Activated CD8-positive, alpha-beta memory T cell treated with anti-CD3 and anti-CD28 coated beads for 1 hour (primary cell): ENCODE measurements at regions not wholly inside any gene's neighbourhood (a gene's known extent, or its start where the extent isn't known, plus 50 kb on each side); places are given as distances from the start of the nearest gene placed in this dataset.

Experiments
- DNase-seq, 2 donors: peaks; one replicate each; pipeline ENCODE4 v3.0.0-alpha.2; 2020; ENCODE audit warnings: low read depth in 1 of 2; ENCODE audit errors: extremely low read depth in 1 of 2

DNA sequence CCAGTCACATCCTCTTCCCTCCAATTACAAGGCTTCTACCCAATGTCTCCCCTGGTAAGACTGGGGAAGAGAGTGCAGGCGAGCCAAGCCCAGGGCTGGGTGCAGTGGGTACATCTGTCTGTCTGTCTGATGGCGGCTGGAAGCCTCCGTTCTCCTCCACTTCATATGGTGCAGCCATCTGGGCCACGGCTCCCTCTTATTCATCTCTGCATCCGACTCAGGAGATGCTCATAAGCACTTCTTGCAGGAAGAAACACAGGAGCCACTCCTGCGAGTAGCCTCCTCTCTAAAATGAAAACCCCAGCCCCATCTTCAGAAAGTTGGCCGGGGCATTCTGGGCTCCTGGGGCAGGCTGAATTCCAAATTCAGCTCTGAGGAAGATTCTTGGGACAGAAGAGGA, 67.5 kb upstream of the SLC6A6 start:
- DNase-seq, result no peak

DNA sequence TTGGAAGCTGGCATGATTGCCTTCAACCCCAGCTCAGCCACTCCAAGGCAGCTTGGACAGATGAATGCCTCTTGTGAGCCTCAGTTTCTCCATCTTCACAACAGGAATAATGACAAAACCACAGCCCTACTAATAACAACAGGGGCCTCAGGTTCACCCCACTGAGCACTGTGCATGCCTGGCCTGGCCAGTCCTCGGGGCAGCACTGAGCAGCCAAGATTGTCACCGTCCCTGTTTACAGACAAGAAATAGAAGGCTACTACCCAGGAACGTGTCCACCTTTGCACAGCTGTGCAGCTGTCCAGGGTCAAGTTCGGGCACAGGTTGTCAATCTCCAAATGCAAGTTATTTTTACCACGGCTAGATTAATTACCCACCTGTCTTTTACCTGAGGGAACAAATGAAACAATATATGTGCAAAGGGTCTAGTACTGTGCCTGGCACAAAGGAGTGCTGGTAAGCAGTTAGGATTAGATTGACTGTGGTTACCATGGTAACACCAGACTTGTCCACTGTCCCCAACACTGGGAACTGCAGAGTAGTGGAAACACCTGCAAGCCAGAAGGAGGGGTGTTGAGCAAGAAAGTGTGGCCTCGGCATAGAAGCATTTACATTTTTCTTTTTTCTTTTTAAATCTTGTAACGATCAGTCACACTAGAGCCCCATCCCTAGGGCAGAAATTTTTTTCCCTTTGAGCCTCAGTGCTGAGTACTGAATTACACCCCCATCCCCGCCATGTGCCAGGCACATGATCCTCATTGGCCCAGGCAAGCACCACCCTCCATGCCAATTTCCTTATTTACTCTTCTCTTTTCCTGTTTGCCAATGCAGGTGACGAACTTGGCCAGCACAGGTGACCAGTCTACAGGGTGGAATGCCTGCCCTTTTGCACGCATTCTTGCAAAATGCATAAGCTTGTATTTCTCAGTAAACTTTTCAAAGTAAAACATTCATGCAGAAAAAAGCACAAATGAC, 66.3 kb upstream of the SLC6A6 start:
- DNase-seq, result no peak

DNA sequence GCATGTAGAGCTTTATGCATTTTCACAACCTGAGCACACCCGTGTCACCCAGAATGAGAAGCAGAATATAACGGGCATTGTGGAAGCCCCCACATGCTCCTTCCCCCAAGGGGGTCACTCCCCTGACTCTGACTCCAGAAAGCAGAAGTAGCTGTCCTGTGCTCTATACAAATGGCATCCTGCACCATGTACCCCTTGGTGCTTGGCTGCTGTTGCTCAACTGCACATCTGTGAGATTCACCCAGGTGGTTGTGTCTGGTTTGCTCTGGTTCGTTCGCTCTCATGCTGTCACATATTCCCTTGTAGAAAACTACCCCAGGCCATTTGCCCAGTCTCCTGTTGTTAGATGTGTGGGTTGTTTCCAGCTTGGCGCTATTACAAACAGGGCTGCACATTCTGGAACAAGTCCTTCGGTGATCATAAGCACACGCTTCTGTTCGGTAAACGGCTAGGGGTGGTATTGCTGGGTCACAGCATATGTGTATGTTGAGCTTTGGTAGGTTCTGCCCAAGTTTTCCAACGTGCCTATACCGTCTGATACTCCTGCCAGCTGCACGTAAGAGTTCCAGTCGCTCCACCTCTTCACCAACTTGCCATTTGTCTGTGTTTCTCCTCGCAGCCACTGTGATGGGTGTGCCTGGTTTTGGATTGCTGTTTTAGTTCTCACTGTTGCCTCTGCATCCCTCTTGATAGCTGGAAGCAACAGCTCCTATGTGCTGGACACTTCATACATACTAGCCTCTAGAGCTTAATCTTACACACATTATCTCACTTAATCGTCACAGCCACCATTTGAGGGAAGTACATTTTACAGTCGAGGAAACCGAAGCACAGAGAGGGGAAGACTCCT, 65.4 kb upstream of the SLC6A6 start:
- no peak for DNase-seq

DNA sequence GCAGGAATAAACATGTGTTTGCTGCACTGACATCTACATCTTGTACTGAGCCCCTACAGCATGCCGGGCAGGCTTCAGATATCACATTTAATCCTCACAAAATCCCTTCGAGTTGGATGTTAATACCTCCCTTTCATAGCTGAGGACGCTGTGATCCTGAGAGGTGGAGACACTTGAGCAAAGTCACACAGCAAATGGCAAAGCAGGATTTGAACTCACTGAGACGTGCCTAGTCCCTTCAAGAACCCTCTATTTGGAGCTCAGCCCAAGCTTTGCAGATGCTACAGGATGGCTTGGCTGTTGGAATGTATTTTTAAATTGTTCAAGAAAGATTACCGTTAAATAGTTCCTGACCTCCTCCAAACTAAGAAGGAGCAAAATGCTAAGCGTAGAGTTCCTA, 64.6 kb upstream of the SLC6A6 start:
- DNase-seq, result no peak

DNA sequence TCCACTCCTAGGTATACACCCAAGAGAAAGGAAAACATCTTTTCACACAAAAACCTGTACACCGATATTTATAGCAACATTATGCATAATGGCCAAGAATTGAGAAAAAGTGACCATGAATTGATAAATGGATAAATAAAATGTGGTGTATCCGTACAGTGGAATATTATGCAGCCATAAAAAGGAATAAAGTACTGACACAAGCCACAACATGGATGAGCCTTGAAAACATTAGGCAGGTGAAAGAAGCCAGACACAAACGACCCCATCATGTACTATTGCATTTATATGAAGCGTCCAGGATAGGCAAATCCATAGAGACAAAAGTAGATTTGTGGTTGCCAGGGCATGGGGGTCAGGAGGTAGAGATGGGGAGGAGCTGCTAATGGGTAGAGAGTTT, 64.2 kb upstream of the SLC6A6 start:
- DNase-seq, result no peak

DNA sequence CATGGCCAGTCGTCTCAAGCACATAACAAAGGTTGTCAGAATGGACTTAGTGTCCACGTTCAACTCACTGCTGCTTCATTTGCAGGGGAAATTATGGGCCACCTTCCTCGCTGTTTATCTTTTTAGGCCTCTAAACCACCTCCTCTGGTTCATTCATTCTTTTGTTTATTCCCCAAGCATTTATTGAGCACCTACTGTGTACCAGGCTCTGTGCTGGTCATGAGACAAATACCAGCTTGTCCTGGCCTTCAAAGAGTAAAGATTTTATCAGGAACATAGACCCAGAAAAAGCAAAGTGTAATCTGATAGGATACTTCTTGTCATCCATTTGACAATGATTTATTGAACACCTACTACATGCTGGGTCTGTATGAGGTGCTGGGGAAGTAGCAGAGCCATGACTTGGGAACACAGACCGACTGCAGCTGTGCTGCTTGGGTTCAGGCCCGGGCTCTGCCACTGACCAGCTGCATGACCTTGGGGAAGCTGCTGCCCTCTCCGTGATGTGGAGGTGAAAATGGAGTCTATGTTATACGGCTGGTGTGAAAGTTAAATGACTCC, 63.4 kb upstream of the SLC6A6 start:
- DNase-seq, result no peak

DNA sequence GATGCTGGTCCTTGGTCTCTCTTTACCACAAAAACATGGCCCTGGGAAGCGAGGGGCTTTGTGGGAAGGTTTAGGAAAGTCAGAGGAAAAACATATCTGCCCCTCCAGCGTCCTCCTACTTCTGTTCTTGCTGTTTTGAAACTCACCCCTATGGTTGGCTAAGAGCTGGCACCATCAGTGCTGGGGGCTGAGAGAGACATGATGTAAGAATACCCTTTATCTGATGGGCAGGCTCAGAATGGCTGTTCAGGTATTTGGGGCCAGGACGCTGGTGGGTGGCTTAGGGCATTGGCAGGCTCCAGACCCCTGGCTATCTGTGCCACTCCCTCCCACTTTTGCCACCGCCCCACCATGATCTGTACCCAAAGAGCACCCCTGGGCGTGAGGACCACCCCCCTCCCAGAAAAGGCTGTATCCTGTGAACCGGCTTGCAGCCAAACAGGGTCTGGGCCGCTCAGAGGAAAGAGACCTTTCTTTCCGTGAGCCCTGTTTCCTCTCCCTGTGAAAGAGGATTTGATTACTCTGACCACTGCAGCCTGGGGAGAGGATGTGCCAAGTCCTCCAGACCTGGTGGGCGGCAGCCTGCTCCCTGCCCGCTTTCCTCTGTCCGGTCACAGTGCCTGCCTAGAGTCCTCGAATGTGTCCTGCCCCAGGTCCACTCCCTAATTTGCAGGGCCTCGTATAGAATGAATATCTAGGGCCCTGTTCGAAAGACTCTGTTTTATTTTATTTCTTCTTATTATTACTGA, 61.3 kb upstream of the SLC6A6 start:
- no peak for DNase-seq

DNA sequence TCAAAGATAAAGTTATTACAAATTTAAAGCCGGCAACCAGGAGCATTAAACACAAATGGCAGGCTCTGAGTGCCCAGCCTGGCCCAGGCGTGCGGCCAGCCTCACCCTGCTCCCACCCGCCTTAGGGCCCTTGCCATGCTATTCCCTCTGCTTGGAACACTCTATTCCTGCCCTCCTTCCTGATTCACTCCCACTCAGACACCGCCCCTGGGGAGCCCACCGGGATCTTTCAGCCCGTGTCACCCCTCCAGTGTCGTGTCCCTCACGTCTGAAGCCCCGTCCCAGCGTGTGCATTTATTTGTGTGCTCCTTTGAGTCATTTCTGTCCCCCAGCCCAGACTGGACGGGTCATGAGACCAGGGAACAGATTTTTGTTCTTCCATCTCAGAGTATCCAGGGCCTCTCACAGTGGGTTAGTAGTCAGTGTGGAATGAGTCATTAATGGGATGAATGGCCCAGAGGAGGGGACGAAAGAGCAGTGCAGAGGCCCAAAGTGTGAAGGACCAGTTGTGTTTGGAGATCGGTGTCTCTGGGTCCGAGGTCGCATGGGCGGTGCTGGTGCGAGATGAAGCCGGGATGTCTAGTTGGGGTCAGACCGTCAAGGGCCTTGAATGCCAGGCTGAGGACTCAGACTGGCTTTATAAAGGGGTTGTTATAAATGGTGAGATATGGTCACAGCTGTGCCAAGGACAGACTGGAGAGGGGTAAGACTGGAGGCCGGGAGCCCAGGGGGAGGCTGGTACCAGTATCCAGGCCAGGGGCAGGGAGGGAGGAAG, 58.9 kb upstream of the SLC6A6 start:
- DNase-seq, result no peak

DNA sequence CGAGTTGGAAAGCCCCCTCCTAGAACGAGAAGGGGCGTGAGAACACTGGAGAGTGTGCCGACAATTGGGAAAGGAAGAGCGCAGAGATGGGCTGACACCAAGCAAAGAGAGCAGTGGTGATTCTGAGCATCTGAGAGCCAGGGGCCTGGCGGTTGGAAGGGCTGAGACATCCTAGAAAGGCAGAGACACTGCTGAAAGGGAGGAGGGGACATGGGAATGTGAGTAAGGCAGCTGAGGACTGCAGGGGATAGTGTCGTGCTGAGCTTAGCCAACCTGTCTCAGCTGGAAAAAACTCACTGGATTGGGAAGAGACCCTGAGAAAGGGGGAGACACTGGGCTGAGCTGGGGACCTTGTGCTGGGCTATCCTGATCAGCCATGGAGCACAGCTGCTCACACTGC, 58.1 kb upstream of the SLC6A6 start:
- DNase-seq, result no peak

DNA sequence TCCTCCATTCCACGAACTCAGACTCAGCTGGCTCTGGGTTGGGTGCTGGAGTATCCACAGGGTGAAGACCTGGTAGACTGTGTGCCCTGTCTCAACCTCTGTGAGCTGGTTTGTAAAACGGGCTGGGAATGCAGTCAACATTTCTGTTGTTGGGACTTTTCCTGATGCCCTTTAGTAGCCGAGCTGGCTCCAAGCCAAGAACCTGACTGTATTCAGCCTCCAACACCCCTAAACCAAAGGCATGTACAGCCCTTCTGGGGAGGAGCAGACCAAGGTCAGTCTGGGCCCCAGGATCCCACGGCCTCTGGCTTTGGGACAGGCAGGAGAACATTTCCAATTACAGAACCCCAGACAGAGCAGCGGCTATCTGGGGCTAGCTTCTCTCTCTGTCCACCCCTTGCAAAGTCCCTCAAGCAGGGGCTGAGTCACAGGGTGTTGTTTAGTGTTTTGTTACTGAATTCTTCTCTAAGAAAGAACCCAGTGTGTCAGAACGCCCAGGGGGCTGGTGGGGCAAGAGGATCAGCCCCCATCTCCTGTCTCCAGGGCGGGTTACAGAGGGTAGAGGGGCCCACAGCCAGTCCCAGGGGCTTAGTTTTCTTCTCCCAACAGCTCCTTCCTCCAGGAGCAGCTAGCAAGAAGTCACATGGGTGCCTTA, 56.8 kb upstream of the SLC6A6 start:
- DNase-seq, result no peak

DNA sequence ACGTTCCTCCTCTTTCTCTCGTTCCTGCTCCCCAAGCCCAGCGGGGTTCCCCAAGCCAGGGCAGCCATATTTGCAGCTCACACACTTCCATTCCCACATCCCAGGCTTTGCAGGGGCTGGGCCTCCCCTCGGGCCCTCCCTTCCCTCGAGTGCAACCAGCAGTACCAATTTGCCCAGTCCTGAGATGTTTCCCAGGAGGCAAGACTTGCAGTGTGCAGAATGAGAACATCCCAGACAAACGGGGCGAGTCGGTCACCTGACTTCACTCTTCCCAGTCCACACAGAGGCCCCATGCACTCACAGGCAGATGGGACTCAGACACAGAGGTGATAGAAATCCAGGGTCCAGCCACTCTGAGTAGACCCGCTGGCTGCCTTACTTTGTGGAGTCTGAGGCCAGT, 56.2 kb upstream of the SLC6A6 start:
- no peak for DNase-seq

DNA sequence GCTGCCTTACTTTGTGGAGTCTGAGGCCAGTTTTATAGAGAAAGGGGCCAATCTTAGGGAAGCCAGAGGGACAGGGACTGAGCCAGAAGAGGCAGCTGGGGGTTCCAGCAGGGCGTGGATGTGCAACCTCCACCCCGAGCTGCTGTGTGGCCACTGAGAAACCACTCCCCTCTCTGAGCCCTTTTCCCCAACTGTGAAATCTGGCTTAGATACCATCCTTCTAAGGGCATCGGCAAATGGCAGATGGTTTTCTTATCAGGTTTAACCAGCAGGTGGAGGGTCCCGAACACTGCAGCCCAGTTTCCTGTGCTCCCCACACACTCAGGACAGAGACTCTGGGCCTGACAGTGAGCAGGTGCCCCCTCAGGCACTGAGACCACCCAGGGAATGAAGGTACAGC, 55.8 kb upstream of the SLC6A6 start:
- no peak for DNase-seq

DNA sequence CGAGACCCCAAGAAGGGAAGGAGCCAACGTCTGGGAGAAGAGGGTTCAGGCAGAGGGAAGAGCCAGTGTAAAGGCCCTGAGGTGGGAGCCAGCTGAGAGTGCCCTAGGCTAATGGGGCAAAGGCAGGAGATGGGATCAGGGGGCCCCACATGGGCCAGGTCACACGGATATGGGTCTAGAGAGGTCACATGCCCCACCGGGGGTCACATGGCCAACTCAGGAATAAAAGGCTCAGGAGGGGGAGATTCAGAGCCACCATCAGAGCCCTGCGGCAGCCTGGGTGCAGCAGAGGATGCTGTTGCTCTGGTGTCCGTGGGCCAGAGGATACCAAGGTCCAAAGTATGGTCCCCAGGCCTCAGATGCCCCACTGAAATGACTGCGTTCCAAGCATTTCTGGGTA, 55.3 kb upstream of the SLC6A6 start:
- no peak for DNase-seq

DNA sequence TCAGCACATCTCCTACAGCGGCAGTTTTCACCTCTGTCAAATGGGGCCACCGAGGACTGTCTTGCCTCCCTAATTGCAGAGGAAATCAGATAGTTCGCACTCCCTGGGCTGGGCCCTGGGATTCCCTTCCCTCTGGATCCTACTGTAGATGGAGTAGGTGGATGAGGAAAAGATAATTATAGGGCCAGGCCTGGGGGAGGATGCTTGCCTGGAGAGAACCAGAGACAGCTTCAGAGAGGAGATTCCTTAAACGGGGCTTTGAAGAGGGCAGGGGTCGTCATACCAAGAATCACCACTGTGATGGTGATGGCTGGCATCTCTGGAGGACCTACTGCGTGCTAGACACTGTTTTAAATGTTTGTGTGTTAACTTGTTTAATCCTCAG, 50.8 kb upstream of the SLC6A6 start:
- DNase-seq, result no peak

DNA sequence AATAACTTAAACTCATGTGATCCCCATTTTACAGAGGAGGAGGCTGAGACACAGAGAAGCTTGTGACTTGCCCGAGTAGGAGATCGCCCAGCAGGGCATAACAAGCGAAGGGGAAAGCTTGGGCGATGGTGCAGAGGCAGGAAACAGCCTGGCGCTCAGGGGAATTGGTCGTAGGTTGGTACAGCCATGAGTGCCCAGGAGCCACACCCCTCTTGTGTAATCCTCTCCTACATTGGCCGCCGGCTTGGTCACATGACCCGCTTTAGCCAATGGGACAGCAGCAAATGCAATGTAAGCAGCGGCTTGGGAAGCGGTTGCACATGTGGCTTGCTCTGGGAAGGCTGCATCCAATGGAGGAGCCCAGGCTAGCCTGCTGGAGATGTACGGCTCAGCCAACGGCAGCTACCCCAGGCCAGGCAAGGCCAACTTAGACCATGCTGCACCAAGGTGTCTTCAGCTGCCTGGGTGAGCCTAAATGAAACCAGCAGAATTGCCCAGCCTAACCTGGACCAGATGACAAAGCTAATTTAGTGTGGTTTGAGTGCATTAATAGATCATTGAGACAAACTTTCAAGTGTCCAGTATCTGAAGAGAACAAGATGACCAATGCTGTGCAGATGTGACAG, 50.3 kb upstream of the SLC6A6 start:
- DNase-seq, result no peak
